Activated naive CD8-positive, alpha-beta T cell treated with anti-CD3 and anti-CD28 coated beads, Interleukin-2, amount 50 U/mL, for 24 hours (primary cell): ENCODE measurements at regions not wholly inside any gene's neighbourhood (a gene's known extent, or its start where the extent isn't known, plus 50 kb on each side); places are given as distances from the start of the nearest gene placed in this dataset.

Experiments used
- ATAC-seq: fragments of 150-1000 bp; cut with Tn5 transposase; one replicate; pipeline ENCODE4 v1.10.0; 2021
- DNase-seq: peaks from one replicate; pipeline ENCODE4 v3.0.0; 2021
- H3K27ac Mint-ChIP-seq: one replicate; pipeline ENCODE4 v1.8.0; 2021; ENCODE audit warnings: mild to moderate bottlenecking, mixed read lengths
- H3K27me3 Mint-ChIP-seq: one replicate; pipeline ENCODE4 v1.8.0; 2021; ENCODE audit warnings: mixed read lengths
- H3K36me3 Mint-ChIP-seq: one replicate; pipeline ENCODE4 v1.8.0; 2021; ENCODE audit warnings: low read depth, mixed read lengths
- H3K4me1 Mint-ChIP-seq: one replicate; pipeline ENCODE4 v1.8.0; 2021; ENCODE audit warnings: mixed read lengths
- H3K4me3 Mint-ChIP-seq: one replicate; pipeline ENCODE4 v1.8.0; 2021; ENCODE audit warnings: mild to moderate bottlenecking, moderate library complexity, mixed read lengths
- H3K9me3 Mint-ChIP-seq: one replicate; pipeline ENCODE4 v1.8.0; 2021; ENCODE audit warnings: mixed read lengths

GRCh38 chr12:89085421-89085820, 266.9 kb downstream of the DUSP6 start:
- Mint-ChIP-seq H3K27me3 (peaks cover 5% of the 10 kb centered on the region), H3K4me1 (peaks cover 2% of the 10 kb centered on the region), H3K9me3 (peaks cover 3% of the 10 kb centered on the region), H3K4me3 (no peak overlapping the region), H3K27ac (no peak overlapping the region), H3K36me3 (peaks cover 3% of the 10 kb centered on the region)
- ATAC-seq (no peak), DNase-seq (no peak)

DNA sequence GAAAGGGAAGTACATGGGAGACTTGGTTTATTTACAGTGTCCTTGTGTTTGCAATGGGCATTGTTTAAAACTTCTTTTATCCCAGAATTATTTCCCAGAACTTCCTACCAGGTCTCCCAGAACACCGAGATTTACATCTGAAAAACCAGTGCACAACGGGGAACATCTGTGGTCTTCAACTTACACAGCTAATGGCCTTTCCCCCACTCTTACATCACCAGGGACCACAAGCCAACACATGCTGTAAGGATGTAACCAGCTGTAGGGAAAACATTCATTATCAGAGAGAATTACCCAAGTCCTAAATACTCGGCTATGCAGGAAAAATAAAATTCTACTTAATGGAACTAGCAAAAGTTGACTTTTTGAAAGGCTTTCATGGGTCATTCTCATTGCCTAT, 267.6 kb downstream of the DUSP6 start:
- ATAC-seq (no peak), DNase-seq (no peak)
- H3K27ac Mint-ChIP-seq: no peak overlapping the region
- no peaks in the 10 kb centered on the region for H3K36me3 Mint-ChIP-seq
- peaks cover 2% of the 10 kb centered on the region for H3K4me1 Mint-ChIP-seq
- H3K4me3 Mint-ChIP-seq: no peak overlapping the region
- H3K9me3 Mint-ChIP-seq: no peaks in the 10 kb centered on the region
- H3K27me3 Mint-ChIP-seq: peaks cover 5% of the 10 kb centered on the region

DNA sequence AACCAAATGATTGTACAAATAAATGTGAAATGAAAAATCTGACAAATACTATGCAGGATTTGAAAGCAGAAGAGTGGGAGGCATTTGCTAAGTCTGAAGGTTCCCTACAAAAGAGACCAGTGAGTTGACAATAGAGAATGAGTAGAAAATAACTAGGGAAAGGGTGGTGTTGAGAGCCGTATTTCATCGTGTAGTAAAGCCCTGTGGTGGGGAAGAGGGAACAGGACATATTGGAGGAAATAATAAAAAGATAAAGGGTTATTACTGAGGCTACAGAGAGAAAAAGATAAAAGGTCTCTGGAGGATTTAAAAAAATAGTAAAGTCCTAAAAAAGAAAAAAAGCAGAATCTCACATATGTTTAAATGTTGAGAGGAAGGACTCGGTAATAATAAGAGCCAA, 268.8 kb downstream of the DUSP6 start:
- Mint-ChIP-seq H3K4me1 (peaks cover 2% of the 10 kb centered on the region), H3K36me3 (no peaks in the 10 kb centered on the region), H3K4me3 (no peak overlapping the region), H3K27ac (no peak overlapping the region), H3K9me3 (no peaks in the 10 kb centered on the region), H3K27me3 (peaks cover 5% of the 10 kb centered on the region)
- DNase-seq (no peak), ATAC-seq (no peak)

DNA sequence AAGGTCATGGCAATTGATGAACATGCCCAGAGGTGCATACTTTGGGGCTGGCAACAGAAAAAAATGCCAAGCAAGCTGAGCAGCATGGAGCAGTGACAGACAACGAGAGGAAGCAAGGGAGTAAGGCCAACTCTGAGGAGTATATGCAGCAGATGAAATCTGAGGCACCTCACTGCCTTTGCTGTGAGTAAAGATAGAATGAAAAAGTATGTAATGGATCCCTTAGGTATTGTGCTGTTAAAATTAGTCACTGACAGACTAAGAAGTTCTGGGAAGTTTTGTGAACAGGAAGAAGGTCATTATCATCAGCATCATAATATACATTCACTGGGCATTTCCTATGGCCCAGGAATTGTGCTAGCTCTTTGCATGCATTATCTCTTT, 269.9 kb downstream of the DUSP6 start:
- DNase-seq: no peak
- Mint-ChIP-seq H3K4me1 (peaks cover 2% of the 10 kb centered on the region), H3K36me3 (no peaks in the 10 kb centered on the region), H3K27me3 (peaks cover 5% of the 10 kb centered on the region), H3K27ac (no peak overlapping the region), H3K4me3 (no peak overlapping the region), H3K9me3 (no peaks in the 10 kb centered on the region)
- no peak for ATAC-seq

GRCh38 chr12:89081719-89082369, 270.5 kb downstream of the DUSP6 start:
- H3K27ac Mint-ChIP-seq: no peak overlapping the region
- no peak overlapping the region for H3K4me3 Mint-ChIP-seq
- no peaks in the 10 kb centered on the region for H3K36me3 Mint-ChIP-seq
- DNase-seq: no peak
- no peaks in the 10 kb centered on the region for H3K9me3 Mint-ChIP-seq
- H3K27me3 Mint-ChIP-seq: peaks cover 5% of the 10 kb centered on the region
- no peak for ATAC-seq
- H3K4me1 Mint-ChIP-seq: peaks cover 2% of the 10 kb centered on the region

DNA sequence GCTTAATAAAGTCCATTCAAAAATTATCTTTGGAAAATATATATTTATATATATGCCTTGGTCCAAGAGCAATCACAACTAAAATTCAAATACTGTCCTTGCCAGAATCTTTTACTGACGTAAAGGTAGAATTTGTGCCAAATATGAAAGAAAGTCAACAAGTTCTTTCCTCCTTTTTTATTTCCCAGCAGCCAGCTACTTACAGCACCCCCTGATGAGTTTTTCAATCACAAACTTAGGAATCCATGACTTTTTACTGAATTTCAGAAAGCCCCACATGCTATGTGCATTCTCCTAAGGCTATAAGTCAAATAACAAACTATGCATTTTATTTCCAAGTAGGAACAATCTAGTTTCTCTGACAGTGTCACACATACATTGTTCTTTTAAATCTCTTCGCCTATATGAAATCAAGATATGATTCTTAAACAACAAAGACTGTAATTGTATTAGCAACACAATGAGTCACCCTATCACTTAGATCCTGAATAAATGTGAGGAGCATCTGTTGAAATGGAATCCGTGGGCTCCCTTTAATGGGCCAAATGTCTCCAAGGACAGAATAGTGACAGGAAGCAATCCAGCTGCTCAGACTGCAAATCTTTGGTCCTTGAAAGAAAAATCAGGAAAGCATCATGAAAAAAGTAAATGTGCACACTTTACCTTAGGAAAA, 271.4 kb downstream of the DUSP6 start:
- ATAC-seq: no peak
- Mint-ChIP-seq H3K36me3 (no peaks in the 10 kb centered on the region), H3K27me3 (peaks cover 5% of the 10 kb centered on the region), H3K4me3 (no peak overlapping the region), H3K9me3 (no peaks in the 10 kb centered on the region), H3K4me1 (peaks cover 2% of the 10 kb centered on the region), H3K27ac (no peak overlapping the region)
- no peak for DNase-seq

DNA sequence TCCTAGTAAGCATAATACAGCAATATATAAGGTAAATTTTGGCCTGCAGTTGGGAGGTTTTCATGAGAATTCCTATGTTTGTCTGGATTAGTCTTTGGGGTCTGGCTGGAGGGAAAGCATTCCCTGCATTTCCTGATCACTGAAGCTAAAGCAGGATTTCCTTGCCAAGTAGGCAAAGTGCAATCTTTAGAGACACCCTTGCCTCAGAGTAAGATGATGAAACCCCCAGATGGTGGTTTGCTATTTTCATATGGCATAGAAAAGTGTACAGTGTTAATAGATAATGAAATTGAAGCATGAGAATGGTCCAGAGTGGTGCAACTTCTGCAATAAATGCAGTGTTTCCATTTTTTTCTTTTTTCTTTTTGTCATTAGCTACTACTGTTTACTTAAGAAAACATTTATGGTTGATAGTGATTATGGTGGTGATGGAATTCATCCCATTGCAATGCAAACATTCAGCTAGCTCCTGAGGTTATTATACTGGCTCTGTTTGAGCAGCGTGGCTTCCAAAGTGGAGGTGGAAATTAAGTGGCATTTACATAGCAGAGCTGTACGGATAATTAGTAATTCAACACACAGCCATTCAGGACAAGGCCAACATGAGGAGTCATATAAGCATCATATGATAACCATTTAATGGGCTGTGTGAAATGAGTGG, 276.3 kb downstream of the DUSP6 start:
- no peaks in the 10 kb centered on the region for H3K27me3 Mint-ChIP-seq
- no peaks in the 10 kb centered on the region for H3K36me3 Mint-ChIP-seq
- ATAC-seq: no peak
- DNase-seq: no peak
- H3K27ac Mint-ChIP-seq: no peak overlapping the region
- H3K4me1 Mint-ChIP-seq: peaks cover 22% of the 10 kb centered on the region
- H3K4me3 Mint-ChIP-seq: no peak overlapping the region
- H3K9me3 Mint-ChIP-seq: no peaks in the 10 kb centered on the region

DNA sequence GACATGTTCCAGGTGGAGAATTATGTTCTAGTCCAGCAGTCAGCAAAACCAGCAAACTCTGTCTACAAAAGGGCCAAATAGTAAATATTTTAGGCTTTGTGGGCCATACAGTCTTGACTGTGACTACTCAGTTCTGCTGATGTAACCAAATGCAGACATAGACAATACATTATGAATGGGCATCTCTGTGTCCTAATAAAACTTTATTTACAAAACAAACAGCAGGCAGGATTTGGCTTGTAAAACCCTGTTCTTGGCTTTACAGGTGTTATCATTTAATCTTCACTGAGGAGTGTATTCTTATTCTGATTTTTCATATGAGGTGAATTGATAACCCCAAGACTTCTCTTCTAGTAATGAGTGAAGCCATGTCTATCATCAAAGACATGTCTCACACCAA, 278.6 kb downstream of the DUSP6 start:
- DNase-seq (no peak), ATAC-seq (no peak)
- Mint-ChIP-seq H3K4me1 (peaks cover 29% of the 10 kb centered on the region), H3K27me3 (no peaks in the 10 kb centered on the region), H3K27ac (no peak overlapping the region), H3K36me3 (no peaks in the 10 kb centered on the region), H3K9me3 (no peaks in the 10 kb centered on the region), H3K4me3 (no peak overlapping the region)

DNA sequence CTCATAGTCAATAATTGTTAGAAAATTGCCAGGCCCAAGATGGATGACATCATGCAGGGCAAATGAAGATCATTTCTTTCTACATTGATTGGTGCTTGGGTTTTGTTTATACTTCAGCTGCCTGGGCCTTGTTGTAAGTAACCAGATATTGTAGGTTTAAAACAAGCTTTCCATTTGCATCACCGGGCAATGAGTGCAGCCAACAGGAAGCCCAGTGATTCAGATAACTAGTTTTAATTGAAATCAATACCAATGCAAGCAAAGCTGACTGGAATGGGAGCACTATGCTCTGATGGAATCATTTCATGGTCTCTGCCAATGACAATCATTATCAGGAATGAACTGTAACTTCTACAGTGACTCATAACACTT, 279.3 kb downstream of the DUSP6 start:
- peaks cover 32% of the 10 kb centered on the region for H3K4me1 Mint-ChIP-seq
- H3K27me3 Mint-ChIP-seq: no peaks in the 10 kb centered on the region
- DNase-seq (no peak), ATAC-seq (no peak)
- no peaks in the 10 kb centered on the region for H3K9me3 Mint-ChIP-seq
- H3K36me3 Mint-ChIP-seq: no peaks in the 10 kb centered on the region
- peak overlapping the region; percentile 63 for H3K27ac Mint-ChIP-seq
- no peak overlapping the region for H3K4me3 Mint-ChIP-seq

DNA sequence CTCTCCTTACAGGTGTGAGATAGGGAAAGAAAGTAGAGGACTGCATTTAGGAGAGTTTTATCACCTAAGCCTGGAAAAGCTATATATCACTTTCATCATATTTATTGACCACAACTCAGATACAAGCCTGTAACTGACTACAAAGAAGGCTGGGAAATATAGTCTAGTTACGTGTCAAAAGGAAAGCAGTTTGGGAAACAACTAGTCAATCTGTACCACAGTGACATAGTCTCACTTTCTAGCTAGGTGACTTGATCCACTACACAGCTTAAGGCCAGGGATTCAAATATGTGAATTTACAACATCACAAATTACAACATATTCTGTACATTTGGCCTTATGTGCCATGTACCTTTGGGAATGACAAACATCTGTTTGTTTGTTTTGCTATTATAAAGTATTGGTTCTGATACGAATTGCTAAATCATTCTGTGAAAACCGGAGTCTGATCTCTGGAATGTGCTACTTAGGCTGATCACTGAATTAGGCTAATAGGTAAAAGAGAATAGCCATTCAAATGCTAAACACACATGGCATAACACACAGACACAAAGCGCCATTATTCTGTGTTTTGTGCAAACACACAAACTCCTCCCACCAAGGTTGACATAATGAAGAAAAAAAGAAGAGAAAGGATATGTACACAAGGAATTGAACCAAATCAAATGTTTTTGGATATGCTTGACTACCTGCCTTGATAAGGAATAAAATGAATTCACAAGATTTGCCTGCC, 279.8 kb downstream of the DUSP6 start:
- peaks cover 38% of the 10 kb centered on the region for H3K4me1 Mint-ChIP-seq
- no peak for DNase-seq
- no peaks in the 10 kb centered on the region for H3K36me3 Mint-ChIP-seq
- no peaks in the 10 kb centered on the region for H3K27me3 Mint-ChIP-seq
- no peak overlapping the region for H3K4me3 Mint-ChIP-seq
- H3K9me3 Mint-ChIP-seq: no peaks in the 10 kb centered on the region
- peak; percentile 88 for ATAC-seq
- H3K27ac Mint-ChIP-seq: peak overlapping the region; percentile 63

GRCh38 chr12:89070603-89071002, 281.7 kb downstream of the DUSP6 start:
- H3K36me3 Mint-ChIP-seq: no peaks in the 10 kb centered on the region
- ATAC-seq: peak; percentile 57
- no peaks in the 10 kb centered on the region for H3K9me3 Mint-ChIP-seq
- H3K27ac Mint-ChIP-seq: peak overlapping the region; percentile 61
- H3K4me3 Mint-ChIP-seq: no peak overlapping the region
- no peak for DNase-seq
- H3K4me1 Mint-ChIP-seq: peaks cover 47% of the 10 kb centered on the region
- H3K27me3 Mint-ChIP-seq: no peaks in the 10 kb centered on the region

GRCh38 chr12:89069431-89069830, 282.9 kb downstream of the DUSP6 start:
- ATAC-seq (no peak), DNase-seq (no peak)
- no peaks in the 10 kb centered on the region for H3K9me3 Mint-ChIP-seq
- H3K4me1 Mint-ChIP-seq: peaks cover 53% of the 10 kb centered on the region
- no peaks in the 10 kb centered on the region for H3K27me3 Mint-ChIP-seq
- no peak overlapping the region for H3K27ac Mint-ChIP-seq
- H3K36me3 Mint-ChIP-seq: no peaks in the 10 kb centered on the region
- no peak overlapping the region for H3K4me3 Mint-ChIP-seq

GRCh38 chr12:89067421-89068187, 284.7 kb downstream of the DUSP6 start:
- H3K4me1 Mint-ChIP-seq: peaks cover 54% of the 10 kb centered on the region
- no peak overlapping the region for H3K27ac Mint-ChIP-seq
- H3K4me3 Mint-ChIP-seq: no peak overlapping the region
- no peaks in the 10 kb centered on the region for H3K9me3 Mint-ChIP-seq
- no peaks in the 10 kb centered on the region for H3K27me3 Mint-ChIP-seq
- H3K36me3 Mint-ChIP-seq: no peaks in the 10 kb centered on the region
- ATAC-seq (no peak), DNase-seq (no peak)

DNA sequence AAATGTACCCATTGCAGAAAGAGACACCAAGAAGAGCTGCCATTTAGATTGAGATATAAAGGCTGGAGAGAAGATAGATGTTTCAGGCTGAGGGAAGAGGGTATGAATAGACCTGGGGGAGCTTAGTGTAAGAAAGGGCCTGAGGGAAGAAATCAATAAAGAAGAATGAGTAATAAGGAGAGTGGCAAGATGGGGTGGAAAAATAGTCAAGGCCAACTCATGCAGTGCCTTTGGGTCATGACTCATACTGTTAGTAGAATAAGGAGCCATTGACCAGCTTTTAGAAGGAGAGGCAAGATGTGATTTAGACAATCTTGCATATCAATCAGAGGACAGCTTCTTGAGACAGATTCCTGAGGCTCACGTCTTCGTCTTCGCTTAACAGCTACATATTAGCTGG, 287.5 kb downstream of the DUSP6 start:
- Mint-ChIP-seq H3K27ac (peak overlapping the region; percentile 18), H3K4me3 (no peak overlapping the region), H3K9me3 (no peaks in the 10 kb centered on the region), H3K36me3 (no peaks in the 10 kb centered on the region), H3K27me3 (peaks cover 2% of the 10 kb centered on the region), H3K4me1 (peaks cover 48% of the 10 kb centered on the region)
- no peak for DNase-seq
- ATAC-seq: peak; percentile 95
